ENCODE measurements at regions not wholly inside any gene's neighbourhood (a gene's known extent, or its start where the extent isn't known, plus 50 kb on each side); places are given as distances from the start of the nearest gene placed in this dataset.

GRCh38 chr2:15816674-15817406 lies 123.5 kb upstream of the MYCN start:
- TF ChIP-seq SPI1 (IDR thresholded peaks at IDR 0.05; ENCODE audit: low read depth, low read length) (no peak), POLR2A (IDR thresholded peaks at IDR 0.05; ENCODE audit: low read depth, low read length) (no peak), TAF1 (IDR thresholded peaks at IDR 0.05; ENCODE audit: low read depth, low read length) (no peak), POU2F2 (IDR thresholded peaks at IDR 0.05; ENCODE audit: low read depth, low read length) (no peak), PAX5 (IDR thresholded peaks at IDR 0.05; ENCODE audit: insufficient read depth, low read length, severe bottlenecking) (no peak), POLR2AphosphoS5 (IDR thresholded peaks at IDR 0.05; ENCODE audit: low read depth, low read length) (no peak)

GRCh38 chr2:15817748-15818147 lies 122.6 kb upstream of the MYCN start:
- no peak for TF ChIP-seq POLR2A (IDR thresholded peaks at IDR 0.05; ENCODE audit: low read depth, low read length)
- TF ChIP-seq PAX5 (IDR thresholded peaks at IDR 0.05; ENCODE audit: insufficient read depth, low read length, severe bottlenecking): no peak
- TF ChIP-seq TAF1 (IDR thresholded peaks at IDR 0.05; ENCODE audit: low read depth, low read length): no peak
- no peak for TF ChIP-seq POU2F2 (IDR thresholded peaks at IDR 0.05; ENCODE audit: low read depth, low read length)
- TF ChIP-seq SPI1 (IDR thresholded peaks at IDR 0.05; ENCODE audit: low read depth, low read length): no peak
- TF ChIP-seq POLR2AphosphoS5 (IDR thresholded peaks at IDR 0.05; ENCODE audit: low read depth, low read length): no peak
- FAIRE-seq (no peak), DNase-seq (ENCODE audit: insufficient read length, low spot score) (no peak)

More at GRCh38 chr2:15816674-15817406, 123.5 kb upstream of the MYCN start:
- no peak for FAIRE-seq
- DNase-seq (ENCODE audit: insufficient read length, low spot score): no peak

GRCh38 chr2:15818318-15818753 lies 122.0 kb upstream of the MYCN start:
- TF ChIP-seq TAF1 (IDR thresholded peaks at IDR 0.05; ENCODE audit: low read depth, low read length) (no peak), POLR2A (IDR thresholded peaks at IDR 0.05; ENCODE audit: low read depth, low read length) (no peak), PAX5 (IDR thresholded peaks at IDR 0.05; ENCODE audit: insufficient read depth, low read length, severe bottlenecking) (no peak), SPI1 (IDR thresholded peaks at IDR 0.05; ENCODE audit: low read depth, low read length) (no peak), POU2F2 (IDR thresholded peaks at IDR 0.05; ENCODE audit: low read depth, low read length) (no peak), POLR2AphosphoS5 (IDR thresholded peaks at IDR 0.05; ENCODE audit: low read depth, low read length) (no peak)
- no peak for FAIRE-seq
- no peak for DNase-seq (ENCODE audit: insufficient read length, low spot score)

- TF ChIP-seq PAX5 (IDR thresholded peaks at IDR 0.05; ENCODE audit: insufficient read depth, low read length, severe bottlenecking) (no peak), POLR2AphosphoS5 (IDR thresholded peaks at IDR 0.05; ENCODE audit: low read depth, low read length) (no peak), SPI1 (IDR thresholded peaks at IDR 0.05; ENCODE audit: low read depth, low read length) (no peak), TAF1 (IDR thresholded peaks at IDR 0.05; ENCODE audit: low read depth, low read length) (no peak), POLR2A (IDR thresholded peaks at IDR 0.05; ENCODE audit: low read depth, low read length) (no peak), POU2F2 (IDR thresholded peaks at IDR 0.05; ENCODE audit: low read depth, low read length) (no peak)
- FAIRE-seq: no peak
- DNase-seq (ENCODE audit: insufficient read length, low spot score): no peak
Observed at GRCh38 chr2:15818881-15819280, 121.5 kb upstream of the MYCN start.

GRCh38 chr2:15819562-15820256 lies 120.6 kb upstream of the MYCN start:
- DNase-seq (ENCODE audit: insufficient read length, low spot score): no peak
- TF ChIP-seq SPI1 (IDR thresholded peaks at IDR 0.05; ENCODE audit: low read depth, low read length): no peak
- no peak for TF ChIP-seq PAX5 (IDR thresholded peaks at IDR 0.05; ENCODE audit: insufficient read depth, low read length, severe bottlenecking)
- no peak for TF ChIP-seq POU2F2 (IDR thresholded peaks at IDR 0.05; ENCODE audit: low read depth, low read length)
- no peak for TF ChIP-seq TAF1 (IDR thresholded peaks at IDR 0.05; ENCODE audit: low read depth, low read length)
- TF ChIP-seq POLR2AphosphoS5 (IDR thresholded peaks at IDR 0.05; ENCODE audit: low read depth, low read length): no peak
- TF ChIP-seq POLR2A (IDR thresholded peaks at IDR 0.05; ENCODE audit: low read depth, low read length): no peak
- no peak for FAIRE-seq

GRCh38 chr2:15820257-15820566 lies 120.1 kb upstream of the MYCN start:
- TF ChIP-seq PAX5 (IDR thresholded peaks at IDR 0.05; ENCODE audit: insufficient read depth, low read length, severe bottlenecking) (no peak), POLR2AphosphoS5 (IDR thresholded peaks at IDR 0.05; ENCODE audit: low read depth, low read length) (no peak), SPI1 (IDR thresholded peaks at IDR 0.05; ENCODE audit: low read depth, low read length) (no peak), POLR2A (IDR thresholded peaks at IDR 0.05; ENCODE audit: low read depth, low read length) (no peak), TAF1 (IDR thresholded peaks at IDR 0.05; ENCODE audit: low read depth, low read length) (no peak), POU2F2 (IDR thresholded peaks at IDR 0.05; ENCODE audit: low read depth, low read length) (no peak)
- FAIRE-seq (no peak), DNase-seq (ENCODE audit: insufficient read length, low spot score) (no peak)

- TF ChIP-seq SPI1 (IDR thresholded peaks at IDR 0.05; ENCODE audit: low read depth, low read length) (no peak), POLR2AphosphoS5 (IDR thresholded peaks at IDR 0.05; ENCODE audit: low read depth, low read length) (no peak), PAX5 (IDR thresholded peaks at IDR 0.05; ENCODE audit: insufficient read depth, low read length, severe bottlenecking) (no peak), POLR2A (IDR thresholded peaks at IDR 0.05; ENCODE audit: low read depth, low read length) (no peak), TAF1 (IDR thresholded peaks at IDR 0.05; ENCODE audit: low read depth, low read length) (no peak), POU2F2 (IDR thresholded peaks at IDR 0.05; ENCODE audit: low read depth, low read length) (no peak)
- no peak for DNase-seq (ENCODE audit: insufficient read length, low spot score)
- FAIRE-seq: no peak
Observed at GRCh38 chr2:15820927-15821326, 119.4 kb upstream of the MYCN start.

GRCh38 chr2:15822151-15823044 lies 118.0 kb upstream of the MYCN start:
- TF ChIP-seq POLR2AphosphoS5 (IDR thresholded peaks at IDR 0.05; ENCODE audit: low read depth, low read length) (no peak), POU2F2 (IDR thresholded peaks at IDR 0.05; ENCODE audit: low read depth, low read length) (no peak), PAX5 (IDR thresholded peaks at IDR 0.05; ENCODE audit: insufficient read depth, low read length, severe bottlenecking) (no peak), POLR2A (IDR thresholded peaks at IDR 0.05; ENCODE audit: low read depth, low read length) (no peak), TAF1 (IDR thresholded peaks at IDR 0.05; ENCODE audit: low read depth, low read length) (no peak), SPI1 (IDR thresholded peaks at IDR 0.05; ENCODE audit: low read depth, low read length) (no peak)
- FAIRE-seq: no peak

More at GRCh38 chr2:15822151-15823044, 118.0 kb upstream of the MYCN start:
- DNase-seq (ENCODE audit: insufficient read length, low spot score): no peak
